HG03442 (cell line): ENCODE measurements at regions not wholly inside any gene's neighbourhood (a gene's known extent, or its start where the extent isn't known, plus 50 kb on each side); places are given as distances from the start of the nearest gene placed in this dataset.
"Not testable (repeated sequence)": the region's sequence is repeated elsewhere in the genome, so short reads cannot be mapped to it uniquely, and the experiment has no call there.

Source experiments
- ATAC-seq: cut with Tn5 transposase; IDR thresholded peaks from one replicate; pipeline ENCODE4 v1.9.1; 2021; ENCODE audit warnings: mild to moderate bottlenecking, moderate library complexity; ENCODE audit not compliant: unreplicated experiment

DNA sequence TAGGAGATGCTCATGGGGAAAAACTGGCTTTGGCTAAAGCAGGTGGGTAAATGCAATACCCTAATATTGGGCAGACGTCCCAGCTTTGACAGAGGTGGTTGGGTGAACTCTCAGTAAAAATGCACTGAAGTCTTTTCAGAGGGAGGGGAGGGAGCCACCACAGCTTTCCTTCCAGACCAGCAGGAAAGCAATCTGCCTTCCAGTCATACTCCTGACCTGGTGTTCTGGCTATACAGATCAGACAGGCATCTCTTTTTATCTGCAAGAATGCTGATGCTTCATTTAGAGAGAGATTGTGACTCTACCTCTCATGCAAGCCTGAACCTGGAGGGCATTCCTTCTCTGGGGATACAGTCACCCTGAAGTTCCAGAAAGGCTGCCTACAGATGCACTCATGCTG, 52.6 kb upstream of the ICA1 start:
- ATAC-seq: no peak

- no peak for ATAC-seq
Observed at GRCh38 chr7:8319115-8319514, 57.1 kb upstream of the ICA1 start.

DNA sequence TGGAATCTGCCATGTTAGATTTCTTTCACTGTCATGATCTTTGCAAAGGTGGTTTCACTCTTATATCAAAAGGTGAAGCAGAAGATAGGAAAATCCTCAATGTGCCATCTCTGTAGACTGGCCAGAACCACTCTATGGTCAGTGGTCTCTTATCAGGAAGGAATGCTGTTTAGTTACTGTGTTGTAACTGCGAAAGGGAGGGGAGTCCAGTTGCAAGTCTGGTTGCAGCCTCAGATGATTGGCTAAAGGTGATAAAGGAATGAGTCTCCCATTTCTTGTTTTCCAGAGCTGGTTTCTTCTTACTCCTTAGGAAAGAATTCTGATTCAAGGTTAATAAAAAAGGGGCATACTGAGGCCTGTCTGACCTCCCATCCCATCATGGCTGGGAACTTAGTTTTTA, 58.2 kb upstream of the ICA1 start:
- no peak for ATAC-seq

- ATAC-seq: no peak
Observed at GRCh38 chr7:8321312-8321711, 59.3 kb upstream of the ICA1 start.

DNA sequence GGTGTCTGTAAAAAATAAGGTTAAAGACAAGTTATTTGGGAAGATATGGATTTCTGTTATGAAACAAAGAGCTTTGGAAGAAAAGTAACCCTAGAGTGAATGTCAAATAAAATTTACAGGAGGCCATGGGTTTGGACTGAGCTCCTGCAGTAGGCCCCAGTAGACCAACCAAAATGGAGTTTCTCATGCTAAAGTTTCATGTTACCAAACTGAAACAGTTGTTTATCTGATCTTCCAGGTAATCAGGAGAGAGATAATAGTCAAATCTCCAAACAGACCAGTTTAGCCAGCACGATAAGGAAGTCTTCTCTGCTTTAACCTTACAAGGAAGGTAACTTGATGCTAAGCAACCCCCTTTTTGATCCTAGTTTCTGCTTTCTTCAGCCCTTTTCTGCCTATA, 60.7 kb upstream of the ICA1 start:
- ATAC-seq: no peak

- ATAC-seq: no peak
Observed at GRCh38 chr7:8325067-8325466, 63.1 kb upstream of the ICA1 start.

DNA sequence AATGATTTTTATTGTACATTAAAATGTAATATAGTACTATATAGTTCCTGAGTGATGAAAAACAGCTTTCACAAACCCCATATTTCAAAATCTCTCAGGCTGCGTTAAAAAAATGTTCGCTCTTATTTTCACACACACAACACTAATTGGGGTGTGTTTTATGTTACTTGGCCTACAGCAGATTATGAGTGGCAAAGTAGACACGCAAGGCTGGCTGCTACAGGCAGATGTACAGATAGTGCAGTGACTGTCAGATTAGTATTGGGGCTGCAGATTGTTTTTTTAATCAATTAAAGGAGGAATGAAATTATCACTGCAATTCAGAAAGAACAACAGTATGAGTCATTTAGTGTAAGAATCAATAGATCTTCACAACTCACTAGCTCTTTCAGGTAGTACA, 65.2 kb upstream of the ICA1 start:
- ATAC-seq: no peak

GRCh38 chr7:8338206-8338605, 76.2 kb upstream of the ICA1 start:
- ATAC-seq: no peak

DNA sequence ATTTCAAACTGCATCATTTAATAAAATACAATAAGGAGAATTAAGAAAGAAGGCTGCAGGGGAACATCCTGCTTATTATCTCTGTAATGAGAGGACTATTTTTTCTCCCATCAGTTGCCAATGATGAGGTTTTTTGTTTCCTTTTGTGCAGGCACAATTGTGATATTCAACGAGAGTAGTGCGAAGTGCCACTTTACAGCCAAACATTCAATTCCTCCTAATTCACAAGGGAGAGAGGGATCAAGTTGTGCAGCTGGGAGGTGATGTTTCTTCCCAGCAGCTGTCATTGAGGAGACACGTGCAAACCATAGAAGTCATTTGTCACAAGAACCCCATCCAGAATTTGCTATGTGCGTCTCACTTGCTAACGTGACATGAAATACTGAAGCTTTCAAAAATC, 81.6 kb upstream of the ICA1 start:
- ATAC-seq: no peak

DNA sequence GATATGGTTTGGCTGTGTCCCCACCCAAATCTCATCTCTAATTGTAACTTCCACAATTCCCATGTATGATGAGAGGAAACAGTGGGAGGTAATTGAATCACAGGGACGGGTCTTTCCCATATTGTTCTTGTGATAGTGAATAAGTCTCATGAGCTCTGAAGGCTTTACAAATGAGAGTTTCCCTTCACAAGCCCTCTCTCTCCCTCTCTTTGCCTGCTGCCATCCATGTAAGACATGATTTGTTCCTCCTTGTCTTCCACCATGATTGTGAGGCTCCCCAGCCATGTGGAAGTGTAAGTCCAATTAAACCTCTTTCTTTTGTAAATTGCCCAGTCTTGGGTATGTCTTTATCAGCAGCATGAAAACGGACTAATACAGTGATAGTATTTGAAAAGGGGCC, 85.4 kb upstream of the ICA1 start:
- not testable (repeated sequence) for ATAC-seq

DNA sequence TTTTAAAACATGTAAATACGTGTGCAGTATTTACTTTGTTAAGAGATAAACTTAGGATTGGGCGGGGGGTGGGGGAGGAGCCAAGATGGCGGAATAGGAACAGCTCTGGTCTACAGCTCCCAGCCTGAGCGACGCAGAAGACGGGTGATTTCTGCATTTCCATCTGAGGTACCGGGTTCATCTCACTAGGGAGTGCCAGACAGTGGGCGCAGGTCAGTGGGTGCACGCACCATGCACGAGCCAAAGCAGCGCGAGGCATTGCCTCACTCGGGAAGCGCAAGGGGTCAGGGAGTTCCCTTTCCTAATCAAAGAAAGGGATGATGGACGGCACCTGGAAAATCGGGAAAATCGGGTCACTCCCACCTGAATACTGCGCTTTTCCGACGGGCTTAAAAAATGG, 81.8 kb upstream of the NXPH1 start:
- not testable (repeated sequence) for ATAC-seq

DNA sequence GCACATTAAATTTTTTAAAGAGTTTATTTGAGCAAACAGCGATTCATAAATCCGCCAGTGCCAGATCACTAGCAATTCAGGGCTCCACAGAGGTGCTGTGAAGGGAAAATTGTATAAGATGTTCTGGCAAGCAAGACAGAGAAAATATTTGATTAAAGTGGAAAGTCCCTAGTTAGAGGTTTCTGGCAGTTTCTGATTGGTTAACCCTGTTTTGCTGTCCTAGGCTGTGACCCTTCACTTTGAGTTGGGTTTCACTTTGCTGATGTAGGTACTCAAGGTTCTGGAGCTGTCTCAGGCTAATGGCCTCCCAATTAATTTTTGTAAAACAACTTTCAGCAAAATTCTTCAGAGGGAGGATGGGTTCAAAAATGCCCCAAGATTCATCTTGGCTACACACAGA, 79.4 kb upstream of the NXPH1 start:
- ATAC-seq: no peak

GRCh38 chr7:8354503-8354902, 78.9 kb upstream of the NXPH1 start:
- ATAC-seq: no peak

DNA sequence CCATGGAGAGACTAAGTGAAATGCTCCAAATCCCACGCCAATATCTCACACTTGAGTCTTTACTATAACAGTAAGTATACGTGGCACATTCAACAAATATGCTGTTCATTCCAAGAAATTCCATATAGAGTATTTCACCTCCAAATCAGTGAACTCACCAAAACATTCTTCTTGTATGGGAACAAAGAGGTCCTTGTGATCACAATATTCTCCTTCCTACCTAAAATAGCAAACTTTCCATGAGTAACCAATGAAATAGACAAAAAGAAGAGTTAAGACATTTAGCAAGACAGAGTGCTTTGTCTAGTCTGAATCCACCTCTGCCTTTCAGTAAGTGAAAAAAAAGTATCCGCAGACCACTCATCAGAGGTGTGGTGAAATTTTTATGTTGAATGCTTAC, 77.3 kb upstream of the NXPH1 start:
- ATAC-seq: no peak

- no peak for ATAC-seq
Observed at GRCh38 chr7:8357536-8357935, 75.9 kb upstream of the NXPH1 start.

GRCh38 chr7:8360564-8361153, 72.8 kb upstream of the NXPH1 start:
- ATAC-seq: peak; percentile 34

- no peak for ATAC-seq
Observed at GRCh38 chr7:8362723-8363369, 70.6 kb upstream of the NXPH1 start.

- no peak for ATAC-seq
Observed at GRCh38 chr7:8363407-8364015, 69.9 kb upstream of the NXPH1 start.

DNA sequence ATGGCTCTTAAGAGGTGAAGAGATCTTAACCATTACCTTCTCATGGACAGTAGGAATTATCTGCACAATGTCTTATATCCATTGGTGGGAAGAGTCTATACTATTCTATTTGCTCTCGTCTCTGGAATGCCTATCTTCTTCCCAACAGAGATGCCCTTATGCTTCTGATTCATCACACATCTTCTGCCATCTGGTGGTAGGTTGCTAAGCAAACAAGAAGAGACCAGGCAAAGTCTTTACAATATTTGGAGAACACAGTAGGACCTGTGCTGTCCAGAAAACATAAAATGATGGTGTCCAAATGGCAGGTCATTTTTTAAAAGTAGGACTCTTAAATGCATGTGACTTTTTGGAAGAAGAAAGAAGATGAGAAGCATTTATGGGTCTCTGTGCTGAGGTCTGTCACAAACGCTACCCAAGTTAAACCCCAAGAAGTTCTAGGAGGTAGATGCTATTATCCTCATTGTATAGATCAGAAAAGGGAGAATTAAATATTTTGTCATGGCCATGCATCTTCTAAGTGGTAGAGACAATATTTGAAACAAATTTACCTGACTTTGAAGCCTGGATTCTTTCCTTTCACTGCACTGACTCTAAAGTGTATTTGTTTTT, 67.8 kb upstream of the NXPH1 start:
- peak; percentile 57 for ATAC-seq

DNA sequence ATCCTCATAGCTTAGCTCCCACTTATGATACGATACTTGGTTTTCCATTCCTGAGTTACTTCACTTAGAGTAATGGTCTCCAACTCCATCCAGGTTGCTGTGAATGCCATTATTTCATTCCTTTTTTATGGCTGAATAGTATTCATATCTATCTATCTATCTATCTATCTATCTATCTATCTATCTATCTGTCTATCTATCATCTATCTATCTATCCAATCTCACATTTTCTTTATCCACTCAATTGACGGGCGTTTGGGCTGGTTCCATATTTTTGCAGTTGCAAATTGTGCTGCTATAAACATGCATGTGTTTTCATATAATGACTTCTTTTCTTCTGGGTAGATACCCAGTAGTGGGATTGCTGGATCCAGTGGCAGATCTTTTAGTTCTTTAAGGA, 65.4 kb upstream of the NXPH1 start:
- ATAC-seq: not testable (repeated sequence)

DNA sequence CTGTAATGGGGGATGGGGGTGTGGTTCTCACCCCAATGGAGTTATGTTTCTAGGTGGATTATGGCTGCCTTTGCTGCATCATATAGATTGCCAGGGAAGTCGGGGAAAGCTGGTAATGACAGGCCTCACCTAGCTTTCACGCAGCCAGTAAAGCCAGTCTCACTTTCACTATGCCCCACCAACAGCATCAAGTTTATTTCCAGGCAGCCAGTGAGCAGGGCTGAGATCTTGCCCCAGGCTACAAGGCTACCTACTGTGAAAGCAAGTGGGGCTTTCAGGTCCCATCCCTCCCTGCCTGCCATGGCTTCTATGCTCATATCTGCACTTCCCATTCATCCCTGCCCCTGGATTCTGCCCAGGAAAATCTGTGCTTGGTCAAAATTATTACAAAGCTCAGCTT, 61.7 kb upstream of the NXPH1 start:
- peak; percentile 43 for ATAC-seq

DNA sequence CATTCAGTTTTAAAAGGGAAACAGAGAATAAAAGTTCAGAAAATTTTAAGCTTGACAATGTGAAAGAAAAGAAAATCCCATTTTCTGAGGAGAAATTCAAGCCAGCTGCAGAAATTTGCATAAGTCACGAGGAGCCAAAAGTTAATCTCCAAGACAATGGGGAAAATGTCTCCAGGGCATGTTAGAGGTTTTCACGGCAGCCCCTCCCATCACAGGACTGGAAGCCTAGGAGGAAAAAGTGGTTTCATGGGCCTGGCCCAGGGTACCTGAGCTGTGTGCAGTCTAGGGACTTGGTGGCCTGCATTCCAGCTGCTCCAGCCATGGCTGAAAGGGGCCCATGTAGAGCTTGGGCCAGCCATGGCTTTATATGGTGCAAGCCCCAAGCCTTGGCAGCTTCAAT, 59.6 kb upstream of the NXPH1 start:
- no peak for ATAC-seq
